ENCODE measurements at regions not wholly inside any gene's neighbourhood (a gene's known extent, or its start where the extent isn't known, plus 50 kb on each side); places are given as distances from the start of the nearest gene placed in this dataset.

DNA sequence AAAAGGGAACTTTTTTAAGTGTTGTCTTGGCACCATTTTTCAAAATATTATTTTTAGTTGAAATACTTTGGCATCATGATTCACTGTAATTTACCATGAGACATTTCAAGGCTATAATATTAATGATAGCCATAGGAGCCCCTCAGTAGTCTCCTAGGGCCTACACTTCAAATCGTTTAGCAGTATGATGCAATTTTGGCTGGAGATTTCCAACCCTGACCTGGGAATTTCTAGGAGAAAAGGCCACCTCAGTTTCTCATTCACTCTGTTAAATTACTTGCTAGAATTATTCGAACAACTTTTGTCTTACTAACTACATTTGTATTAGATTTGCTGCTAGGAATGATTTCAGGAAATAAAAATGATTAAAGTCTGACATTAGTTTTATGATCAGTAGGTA is 1610.9 kb upstream of the RAG2 start:
- no peaks in the 10 kb centered on the region for H3K9me3 ChIP-seq (ENCODE audit: low read length)
- no peak overlapping the region for H3K9ac ChIP-seq (ENCODE audit: low read length)
- H4K20me1 ChIP-seq (ENCODE audit: insufficient read depth), result no peaks in the 10 kb centered on the region
- TF ChIP-seq RAD21 (conservative IDR thresholded peaks at IDR 0.05), result no peak
- H3K4me3 ChIP-seq (ENCODE audit: low read length), result no peak overlapping the region
- no peaks in the 10 kb centered on the region for H3F3A ChIP-seq (ENCODE audit: insufficient read depth, low read length, poor library complexity, severe bottlenecking)
- no peak overlapping the region for H3K27ac ChIP-seq (ENCODE audit: low read length)
- no peaks in the 10 kb centered on the region for H3K36me3 ChIP-seq (ENCODE audit: insufficient read depth, low read length)
- no peaks in the 10 kb centered on the region for H3K27me3 ChIP-seq (ENCODE audit: insufficient read depth, low read depth, low read length)
- H3K4me2 ChIP-seq (ENCODE audit: low read length), result no peak overlapping the region
- no peaks in the 10 kb centered on the region for H3K9me2 ChIP-seq (ENCODE audit: insufficient read depth, low read length)
- no peaks in the 10 kb centered on the region for H3K79me2 ChIP-seq (replicated peaks; ENCODE audit: insufficient read depth, low read length)
- H2AFZ ChIP-seq (ENCODE audit: low read depth, low read length), result no peak overlapping the region

DNA sequence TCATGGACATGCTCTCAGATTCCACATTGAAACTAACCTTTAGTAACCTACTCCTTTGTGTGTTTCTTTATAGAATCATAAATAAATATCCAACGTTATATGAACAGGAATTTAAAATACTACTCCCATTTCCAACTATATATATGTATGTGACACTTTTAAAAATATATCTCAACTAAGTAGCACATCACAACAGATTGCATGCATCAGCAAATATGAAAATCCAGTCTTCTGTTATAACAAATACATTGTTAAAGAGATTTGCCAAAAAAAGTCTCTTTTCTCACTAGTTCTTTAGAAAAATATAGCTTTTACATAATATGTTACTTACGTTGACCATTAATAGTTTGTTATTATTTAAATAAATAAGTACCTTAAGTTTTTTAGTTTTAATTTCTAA is 1608.6 kb upstream of the RAG2 start:
- no peaks in the 10 kb centered on the region for H3K36me3 ChIP-seq (ENCODE audit: insufficient read depth, low read length)
- no peaks in the 10 kb centered on the region for H3K9me2 ChIP-seq (ENCODE audit: insufficient read depth, low read length)
- H3F3A ChIP-seq (ENCODE audit: insufficient read depth, low read length, poor library complexity, severe bottlenecking), result no peaks in the 10 kb centered on the region
- no peak overlapping the region for H3K4me2 ChIP-seq (ENCODE audit: low read length)
- TF ChIP-seq POLR2AphosphoS5 (IDR thresholded peaks at IDR 0.05) (no peak), RAD21 (conservative IDR thresholded peaks at IDR 0.05) (no peak), EZH2 (IDR thresholded peaks at IDR 0.05; ENCODE audit: borderline replicate concordance, insufficient read depth, low read length, poor library complexity, severe bottlenecking) (no peak), EP300 (conservative IDR thresholded peaks at IDR 0.05; ENCODE audit: poor library complexity, severe bottlenecking) (no peak), TAF1 (IDR thresholded peaks at IDR 0.05; ENCODE audit: low read depth) (no peak), SMC3 (conservative IDR thresholded peaks at IDR 0.05; ENCODE audit: poor library complexity) (no peak)
- TF ChIP-seq, protein P1, sequence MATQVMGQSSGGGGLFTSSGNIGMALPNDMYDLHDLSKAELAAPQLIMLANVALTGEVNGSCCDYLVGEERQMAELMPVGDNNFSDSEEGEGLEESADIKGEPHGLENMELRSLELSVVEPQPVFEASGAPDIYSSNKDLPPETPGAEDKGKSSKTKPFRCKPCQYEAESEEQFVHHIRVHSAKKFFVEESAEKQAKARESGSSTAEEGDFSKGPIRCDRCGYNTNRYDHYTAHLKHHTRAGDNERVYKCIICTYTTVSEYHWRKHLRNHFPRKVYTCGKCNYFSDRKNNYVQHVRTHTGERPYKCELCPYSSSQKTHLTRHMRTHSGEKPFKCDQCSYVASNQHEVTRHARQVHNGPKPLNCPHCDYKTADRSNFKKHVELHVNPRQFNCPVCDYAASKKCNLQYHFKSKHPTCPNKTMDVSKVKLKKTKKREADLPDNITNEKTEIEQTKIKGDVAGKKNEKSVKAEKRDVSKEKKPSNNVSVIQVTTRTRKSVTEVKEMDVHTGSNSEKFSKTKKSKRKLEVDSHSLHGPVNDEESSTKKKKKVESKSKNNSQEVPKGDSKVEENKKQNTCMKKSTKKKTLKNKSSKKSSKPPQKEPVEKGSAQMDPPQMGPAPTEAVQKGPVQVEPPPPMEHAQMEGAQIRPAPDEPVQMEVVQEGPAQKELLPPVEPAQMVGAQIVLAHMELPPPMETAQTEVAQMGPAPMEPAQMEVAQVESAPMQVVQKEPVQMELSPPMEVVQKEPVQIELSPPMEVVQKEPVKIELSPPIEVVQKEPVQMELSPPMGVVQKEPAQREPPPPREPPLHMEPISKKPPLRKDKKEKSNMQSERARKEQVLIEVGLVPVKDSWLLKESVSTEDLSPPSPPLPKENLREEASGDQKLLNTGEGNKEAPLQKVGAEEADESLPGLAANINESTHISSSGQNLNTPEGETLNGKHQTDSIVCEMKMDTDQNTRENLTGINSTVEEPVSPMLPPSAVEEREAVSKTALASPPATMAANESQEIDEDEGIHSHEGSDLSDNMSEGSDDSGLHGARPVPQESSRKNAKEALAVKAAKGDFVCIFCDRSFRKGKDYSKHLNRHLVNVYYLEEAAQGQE (IDR thresholded peaks at IDR 0.05; ENCODE audit: borderline replicate concordance), result no peak
- TF ChIP-seq, protein P2, sequence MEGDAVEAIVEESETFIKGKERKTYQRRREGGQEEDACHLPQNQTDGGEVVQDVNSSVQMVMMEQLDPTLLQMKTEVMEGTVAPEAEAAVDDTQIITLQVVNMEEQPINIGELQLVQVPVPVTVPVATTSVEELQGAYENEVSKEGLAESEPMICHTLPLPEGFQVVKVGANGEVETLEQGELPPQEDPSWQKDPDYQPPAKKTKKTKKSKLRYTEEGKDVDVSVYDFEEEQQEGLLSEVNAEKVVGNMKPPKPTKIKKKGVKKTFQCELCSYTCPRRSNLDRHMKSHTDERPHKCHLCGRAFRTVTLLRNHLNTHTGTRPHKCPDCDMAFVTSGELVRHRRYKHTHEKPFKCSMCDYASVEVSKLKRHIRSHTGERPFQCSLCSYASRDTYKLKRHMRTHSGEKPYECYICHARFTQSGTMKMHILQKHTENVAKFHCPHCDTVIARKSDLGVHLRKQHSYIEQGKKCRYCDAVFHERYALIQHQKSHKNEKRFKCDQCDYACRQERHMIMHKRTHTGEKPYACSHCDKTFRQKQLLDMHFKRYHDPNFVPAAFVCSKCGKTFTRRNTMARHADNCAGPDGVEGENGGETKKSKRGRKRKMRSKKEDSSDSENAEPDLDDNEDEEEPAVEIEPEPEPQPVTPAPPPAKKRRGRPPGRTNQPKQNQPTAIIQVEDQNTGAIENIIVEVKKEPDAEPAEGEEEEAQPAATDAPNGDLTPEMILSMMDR (IDR thresholded peaks at IDR 0.05; ENCODE audit: poor library complexity, severe bottlenecking), result no peak
- H2AFZ ChIP-seq (ENCODE audit: low read depth, low read length), result no peak overlapping the region
- H3K9me3 ChIP-seq (ENCODE audit: low read length), result no peaks in the 10 kb centered on the region
- no peaks in the 10 kb centered on the region for H3K27me3 ChIP-seq (ENCODE audit: insufficient read depth, low read depth, low read length)
- H3K79me2 ChIP-seq (replicated peaks; ENCODE audit: insufficient read depth, low read length), result no peaks in the 10 kb centered on the region
- no peak overlapping the region for H3K4me3 ChIP-seq (ENCODE audit: low read length)
- H3K27ac ChIP-seq (ENCODE audit: low read length), result no peak overlapping the region
- no peak overlapping the region for H3K9ac ChIP-seq (ENCODE audit: low read length)
- H4K20me1 ChIP-seq (ENCODE audit: insufficient read depth), result no peaks in the 10 kb centered on the region

DNA sequence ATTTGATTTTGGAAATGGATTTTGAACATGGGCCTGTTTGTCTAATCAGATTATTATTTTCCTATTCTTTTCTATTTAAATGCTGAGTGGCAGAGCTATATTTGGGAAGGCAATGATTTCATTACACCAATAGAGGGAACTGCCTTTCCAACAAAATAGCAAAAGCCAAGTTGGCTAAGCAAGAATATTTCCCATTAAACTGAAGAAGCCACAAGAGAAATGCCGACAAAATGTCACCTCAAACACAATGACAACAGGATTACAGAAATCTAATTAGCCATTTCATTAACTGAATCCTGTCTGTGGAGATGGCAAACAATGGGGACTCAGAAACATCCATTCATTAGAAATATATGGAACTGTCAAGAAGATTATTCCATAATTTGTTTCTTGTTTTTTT is 1593.1 kb upstream of the RAG2 start:
- TF ChIP-seq RAD21 (conservative IDR thresholded peaks at IDR 0.05), result no peak
- no peak for TF ChIP-seq EP300 (conservative IDR thresholded peaks at IDR 0.05; ENCODE audit: poor library complexity, severe bottlenecking)
- TF ChIP-seq, protein P2 (IDR thresholded peaks at IDR 0.05; ENCODE audit: poor library complexity, severe bottlenecking), result peak; percentile 13
- no peak for TF ChIP-seq POLR2AphosphoS5 (IDR thresholded peaks at IDR 0.05)
- TF ChIP-seq EZH2 (IDR thresholded peaks at IDR 0.05; ENCODE audit: borderline replicate concordance, insufficient read depth, low read length, poor library complexity, severe bottlenecking), result no peak
- TF ChIP-seq SMC3 (conservative IDR thresholded peaks at IDR 0.05; ENCODE audit: poor library complexity), result no peak
- TF ChIP-seq TAF1 (IDR thresholded peaks at IDR 0.05; ENCODE audit: low read depth), result no peak
- TF ChIP-seq MXI1 (conservative IDR thresholded peaks at IDR 0.05; ENCODE audit: poor library complexity, severe bottlenecking), result no peak
- no peaks in the 10 kb centered on the region for H3K9me2 ChIP-seq (ENCODE audit: insufficient read depth, low read length)
- no peak overlapping the region for H3K4me2 ChIP-seq (ENCODE audit: low read length)
- no peaks in the 10 kb centered on the region for H3K9me3 ChIP-seq (ENCODE audit: low read length)
- H4K20me1 ChIP-seq (ENCODE audit: insufficient read depth), result no peaks in the 10 kb centered on the region
- H3K27me3 ChIP-seq (ENCODE audit: insufficient read depth, low read depth, low read length), result no peaks in the 10 kb centered on the region
- H3K36me3 ChIP-seq (ENCODE audit: insufficient read depth, low read length), result no peaks in the 10 kb centered on the region
- H3K79me2 ChIP-seq (replicated peaks; ENCODE audit: insufficient read depth, low read length), result no peaks in the 10 kb centered on the region
- no peaks in the 10 kb centered on the region for H3F3A ChIP-seq (ENCODE audit: insufficient read depth, low read length, poor library complexity, severe bottlenecking)
- no peak overlapping the region for H2AFZ ChIP-seq (ENCODE audit: low read depth, low read length)
- no peak overlapping the region for H3K4me3 ChIP-seq (ENCODE audit: low read length)
- no peak overlapping the region for H3K9ac ChIP-seq (ENCODE audit: low read length)
- H3K27ac ChIP-seq (ENCODE audit: low read length), result no peak overlapping the region
